HuH-7.5 (cell line): ENCODE measurements at regions not wholly inside any gene's neighbourhood (a gene's known extent, or its start where the extent isn't known, plus 50 kb on each side); places are given as distances from the start of the nearest gene placed in this dataset.
"Not testable (repeated sequence)": the region's sequence is repeated elsewhere in the genome, so short reads cannot be mapped to it uniquely, and the experiment has no call there.

ENCODE experiments used
- DNase-seq: peaks from one replicate; pipeline ENCODE4 v3.0.0; 2011; ENCODE audit warnings: low spot score

GRCh38 chr4:161329852-161330251 lies 833.9 kb downstream of the FSTL5 start:
- no peak for DNase-seq

GRCh38 chr4:161321706-161322105 lies 842.1 kb downstream of the FSTL5 start:
- DNase-seq: no peak

GRCh38 chr4:161320377-161320776 lies 843.4 kb downstream of the FSTL5 start:
- peak; percentile 3 for DNase-seq

- no peak for DNase-seq
These were observed 846.8 kb downstream of the FSTL5 start for GRCh38 chr4:161317000-161317399.

GRCh38 chr4:161314371-161314770 lies 849.4 kb downstream of the FSTL5 start:
- DNase-seq: no peak

GRCh38 chr4:161303551-161303950 lies 860.2 kb downstream of the FSTL5 start:
- DNase-seq: no peak

GRCh38 chr4:161291222-161291621 lies 872.6 kb downstream of the FSTL5 start:
- DNase-seq: no peak

GRCh38 chr4:161287678-161288352 lies 876.0 kb downstream of the FSTL5 start:
- no peak for DNase-seq

- no peak for DNase-seq
These were observed 878.3 kb downstream of the FSTL5 start for GRCh38 chr4:161285461-161285860.

GRCh38 chr4:161280929-161281328 lies 882.9 kb downstream of the FSTL5 start:
- DNase-seq: no peak

GRCh38 chr4:161279095-161279494 lies 884.7 kb downstream of the FSTL5 start:
- no peak for DNase-seq

- DNase-seq: not testable (repeated sequence)
These were observed 886.5 kb downstream of the FSTL5 start for GRCh38 chr4:161277150-161277787.

- DNase-seq: no peak
These were observed 890.2 kb downstream of the FSTL5 start for GRCh38 chr4:161273607-161274006.

- no peak for DNase-seq
These were observed 903.0 kb downstream of the FSTL5 start for GRCh38 chr4:161260819-161261218.

- DNase-seq: no peak
These were observed 907.1 kb downstream of the FSTL5 start for GRCh38 chr4:161256716-161257115.

- DNase-seq: no peak
These were observed 907.6 kb downstream of the FSTL5 start for GRCh38 chr4:161256172-161256571.

GRCh38 chr4:161254375-161254774 lies 909.4 kb downstream of the FSTL5 start:
- DNase-seq: no peak

GRCh38 chr4:161252520-161253141 lies 911.2 kb downstream of the FSTL5 start:
- peak; percentile 11 for DNase-seq

- no peak for DNase-seq
These were observed 913.9 kb downstream of the FSTL5 start for GRCh38 chr4:161249779-161250440.

GRCh38 chr4:161248880-161249279 lies 914.9 kb downstream of the FSTL5 start:
- DNase-seq: no peak

- DNase-seq: no peak
These were observed 916.0 kb downstream of the FSTL5 start for GRCh38 chr4:161247831-161248230.

- no peak for DNase-seq
These were observed 925.8 kb downstream of the FSTL5 start for GRCh38 chr4:161238033-161238432.

- DNase-seq: no peak
These were observed 926.3 kb downstream of the FSTL5 start for GRCh38 chr4:161237495-161237894.
